IPS-NIHi11 (cell line): ENCODE measurements at regions not wholly inside any gene's neighbourhood (a gene's known extent, or its start where the extent isn't known, plus 50 kb on each side); places are given as distances from the start of the nearest gene placed in this dataset.
"Not testable (repeated sequence)": the region's sequence is repeated elsewhere in the genome, so short reads cannot be mapped to it uniquely, and the experiment has no call there.

Experiments used
- DNase-seq: peaks from one replicate; pipeline ENCODE4 v3.0.0; 2012; ENCODE audit warnings: mixed read lengths, low spot score

- DNase-seq = no peak
These were observed 302.5 kb upstream of the UGT8 start for GRCh38 chr4:114296126-114296525.

GRCh38 chr4:114302472-114302871, 296.1 kb upstream of the UGT8 start:
- no peak for DNase-seq

GRCh38 chr4:114304046-114304445, 294.6 kb upstream of the UGT8 start:
- no peak for DNase-seq

GRCh38 chr4:114304567-114304966, 294.0 kb upstream of the UGT8 start:
- DNase-seq = no peak

GRCh38 chr4:114306946-114307345, 291.7 kb upstream of the UGT8 start:
- DNase-seq = no peak

- DNase-seq = no peak
These were observed 288.2 kb upstream of the UGT8 start for GRCh38 chr4:114310296-114310925.

GRCh38 chr4:114311787-114312186, 286.8 kb upstream of the UGT8 start:
- peak; percentile 16 for DNase-seq

GRCh38 chr4:114312338-114312737, 286.3 kb upstream of the UGT8 start:
- DNase-seq = no peak

- DNase-seq = no peak
These were observed 281.8 kb upstream of the UGT8 start for GRCh38 chr4:114316789-114317188.

- no peak for DNase-seq
These were observed 281.0 kb upstream of the UGT8 start for GRCh38 chr4:114317564-114317963.

- no peak for DNase-seq
These were observed 280.3 kb upstream of the UGT8 start for GRCh38 chr4:114318309-114318708.

- no peak for DNase-seq
These were observed 278.5 kb upstream of the UGT8 start for GRCh38 chr4:114320126-114320525.

- no peak for DNase-seq
These were observed 277.2 kb upstream of the UGT8 start for GRCh38 chr4:114321366-114321765.

- no peak for DNase-seq
These were observed 274.8 kb upstream of the UGT8 start for GRCh38 chr4:114323841-114324240.

- no peak for DNase-seq
These were observed 272.2 kb upstream of the UGT8 start for GRCh38 chr4:114326358-114326757.

GRCh38 chr4:114332119-114332518, 266.5 kb upstream of the UGT8 start:
- DNase-seq = no peak

- DNase-seq = not testable (repeated sequence)
These were observed 264.2 kb upstream of the UGT8 start for GRCh38 chr4:114334363-114334762.

GRCh38 chr4:114334884-114335330, 263.7 kb upstream of the UGT8 start:
- DNase-seq = no peak

- no peak for DNase-seq
These were observed 263.3 kb upstream of the UGT8 start for GRCh38 chr4:114335339-114335738.

- no peak for DNase-seq
These were observed 255.6 kb upstream of the UGT8 start for GRCh38 chr4:114343015-114343414.

GRCh38 chr4:114349543-114350175, 248.9 kb upstream of the UGT8 start:
- no peak for DNase-seq

GRCh38 chr4:114358901-114359300, 239.7 kb upstream of the UGT8 start:
- no peak for DNase-seq

GRCh38 chr4:114361249-114361648, 237.4 kb upstream of the UGT8 start:
- DNase-seq = no peak

GRCh38 chr4:114364857-114365256, 233.8 kb upstream of the UGT8 start:
- DNase-seq = peak; percentile 22
